Left colon (tissue), 2 donors: ENCODE measurements at regions not wholly inside any gene's neighbourhood (a gene's known extent, or its start where the extent isn't known, plus 50 kb on each side); places are given as distances from the start of the nearest gene placed in this dataset.
A peak's percentile ranks its signal among the peaks of the same experiment; 100 is the strongest.
"Not testable (repeated sequence)": the region's sequence is repeated elsewhere in the genome, so short reads cannot be mapped to it uniquely, and the experiment has no call there.

Source experiments
- ATAC-seq: fragments of 200-7000 bp; cut with Tn5 transposase; one replicate; pipeline ENCODE4 v1.9.1; 2020; ENCODE audit warnings: mild to moderate bottlenecking, moderate library complexity
- DNase-seq, 2 donors: peaks; one replicate each; pipeline ENCODE4 v3.0.0-alpha.2; 2020
- intact Hi-C, 2 donors: fragments of 100-400 bp; cut with DNase I in 1 of 2; cut with micrococcal nuclease in 1 of 2; formaldehyde crosslinking; loops; one replicate each; pipeline versions ENCODE4 v1.11.2 to v1.14.0; 2022; cut with DNase I, micrococcal nuclease
- donor health status: DM: no; HTN: no; CAD: no.
- donor health status: DM: yes; HTN: yes; CAD: no.

DNA sequence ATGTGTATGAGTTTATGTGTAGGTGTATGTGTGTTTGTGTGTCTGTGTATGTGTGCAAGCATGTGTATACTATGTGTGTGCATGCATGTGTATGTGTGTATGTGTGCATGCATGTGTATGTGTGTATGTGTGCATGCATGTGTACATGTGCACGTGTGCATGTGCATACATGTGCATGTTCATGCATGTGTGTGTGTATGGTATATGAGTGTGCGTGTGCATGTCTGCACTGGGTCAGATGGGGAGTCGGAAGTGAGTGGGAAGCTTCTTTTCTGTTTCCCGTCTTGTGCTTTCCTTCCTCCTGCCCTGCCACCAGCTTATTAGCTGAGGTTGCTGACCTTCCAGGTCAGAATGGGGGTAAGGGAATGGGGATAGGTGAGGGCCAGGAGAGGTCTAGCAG lies 174.7 kb downstream of the MAP2K4 start:
- no peak for DNase-seq
- intact Hi-C loops, result no loop called here
- ATAC-seq, result no peak

DNA sequence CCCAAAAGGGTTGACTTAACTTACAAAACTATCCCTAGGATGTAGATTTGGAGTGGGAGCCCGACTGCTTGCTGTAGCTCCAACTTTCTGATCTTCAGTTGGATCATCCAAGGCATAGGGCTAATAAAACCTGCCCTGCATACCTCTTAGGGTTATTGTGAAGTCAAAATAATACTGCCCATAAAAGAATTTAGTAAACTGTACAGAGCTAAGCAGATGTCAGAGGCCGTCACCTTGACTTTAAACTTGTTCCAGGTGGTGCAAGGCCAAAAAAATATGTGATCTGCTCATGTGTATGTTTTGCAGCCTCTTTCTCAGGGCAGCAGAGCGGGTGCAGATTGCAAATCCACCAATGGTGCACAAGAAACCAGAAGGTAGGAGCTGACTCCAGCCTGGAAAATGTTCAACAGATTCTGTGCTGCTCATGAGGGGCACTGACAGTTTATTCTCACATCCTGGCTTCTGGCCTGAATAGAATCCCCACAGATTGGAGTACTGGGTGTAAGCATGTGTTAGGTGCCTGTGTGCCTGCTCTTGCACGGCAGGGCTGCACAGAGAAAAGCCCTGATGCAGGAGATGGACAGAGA lies 180.7 kb downstream of the MAP2K4 start:
- no peak for ATAC-seq
- no peak for DNase-seq
- intact Hi-C loops, result no loop called here

DNA sequence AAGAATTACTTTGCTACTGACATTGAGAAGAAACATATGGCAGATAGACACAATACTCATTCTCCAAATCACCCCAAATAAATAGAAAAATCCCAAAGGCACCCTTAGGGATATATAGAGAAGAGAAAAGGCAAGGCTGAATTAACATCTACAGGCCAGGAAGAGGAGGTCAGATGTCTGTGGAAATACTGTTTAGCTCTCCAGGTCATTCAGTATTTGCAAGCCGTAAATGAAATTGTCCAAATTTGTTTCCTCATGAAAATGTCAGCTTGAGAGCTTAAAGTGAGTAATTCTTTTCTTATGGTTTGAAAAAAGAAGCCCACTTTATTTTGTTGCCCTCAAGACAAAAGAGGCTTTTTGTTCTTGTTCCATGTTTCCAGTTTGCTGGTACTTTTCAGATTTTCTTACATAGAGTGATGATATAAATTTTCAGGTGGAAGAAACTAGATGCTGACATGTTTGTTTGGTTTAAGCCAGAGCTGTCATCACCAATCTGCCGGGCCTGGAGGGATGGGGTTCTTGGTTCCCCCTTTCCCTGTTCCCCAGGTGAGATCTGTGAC lies 189.0 kb downstream of the MAP2K4 start:
- DNase-seq (no peak), ATAC-seq (no peak)
- intact Hi-C loops, result no loop called here

DNA sequence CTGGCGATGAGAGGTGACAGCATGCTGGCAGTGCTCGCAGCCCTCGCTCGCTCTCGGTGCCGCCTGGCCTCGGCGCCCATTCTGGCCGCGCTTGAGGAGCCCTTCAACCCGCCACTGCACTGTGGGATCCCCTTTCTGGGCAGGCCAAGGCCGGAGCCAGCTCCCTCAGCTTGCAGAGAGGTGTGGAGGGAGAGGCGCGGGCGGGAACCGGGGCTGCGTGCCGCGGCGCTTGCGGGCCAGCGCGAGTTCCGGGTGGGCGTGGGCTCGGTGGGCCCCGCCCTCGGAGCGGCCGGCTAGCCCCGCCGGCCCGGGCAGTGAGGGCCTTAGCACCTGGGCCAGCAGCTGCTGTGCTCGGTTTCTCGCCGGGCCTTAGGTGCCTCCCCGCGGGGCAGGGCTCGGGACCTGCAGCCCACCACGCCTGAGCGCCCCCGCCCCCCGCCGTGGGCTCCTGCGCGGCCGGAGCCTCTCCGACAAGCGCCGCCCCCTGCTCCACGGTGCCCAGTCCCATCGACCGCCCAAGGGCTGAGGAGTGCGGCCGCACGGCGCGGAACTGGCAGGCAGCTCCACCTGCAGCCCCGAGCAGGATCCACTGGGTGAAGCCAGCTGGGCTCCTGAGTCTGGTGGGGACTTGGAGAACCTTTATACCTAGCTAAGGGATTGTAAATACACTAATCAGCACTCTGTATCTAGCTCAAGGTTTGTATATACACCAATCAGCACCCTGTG lies 200.2 kb downstream of the MAP2K4 start:
- DNase-seq, ATAC-seq, intact Hi-C loops: not testable (repeated sequence)

DNA sequence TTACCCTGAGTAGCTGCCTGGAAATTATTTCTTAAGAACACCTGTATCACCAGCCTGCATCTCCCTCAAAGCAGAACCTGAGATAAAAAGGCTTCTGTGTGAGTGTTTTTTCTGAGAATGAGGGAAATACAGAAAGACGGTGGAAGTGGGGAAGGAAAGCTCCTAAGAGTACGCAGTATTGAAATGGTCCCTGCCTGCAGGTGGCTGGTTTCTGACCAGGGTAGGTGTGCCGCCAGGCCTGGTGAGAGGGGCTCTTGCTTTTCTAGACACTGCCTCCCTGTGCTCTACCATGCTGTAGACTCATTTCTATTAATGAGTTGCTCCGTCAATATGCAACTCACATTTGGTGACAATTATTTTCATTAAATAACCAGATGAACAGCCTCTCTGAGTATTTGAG lies 201.7 kb downstream of the MAP2K4 start:
- no peak for DNase-seq
- no peak for ATAC-seq
- intact Hi-C loops, result no loop called here

DNA sequence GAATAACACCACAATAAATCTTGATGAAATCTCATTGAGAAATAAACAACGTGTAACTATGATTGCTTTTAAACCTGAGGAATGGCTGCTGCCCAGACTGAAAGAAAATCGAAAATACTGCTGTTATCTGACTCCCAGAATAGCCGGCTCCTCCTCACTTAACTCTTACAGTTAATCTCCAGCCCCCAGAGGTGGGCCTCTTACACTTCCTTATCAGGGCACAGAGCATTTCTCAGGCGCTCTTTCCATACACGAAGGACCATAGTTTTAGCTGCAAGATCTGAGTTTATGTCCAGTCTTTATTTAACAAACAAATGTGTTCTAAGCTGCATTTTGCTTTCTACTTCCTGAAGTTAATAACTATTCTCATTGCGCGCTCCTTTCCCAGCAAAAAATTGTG lies 206.9 kb downstream of the MAP2K4 start:
- intact Hi-C loops, result no loop called here
- DNase-seq, result no peak

DNA sequence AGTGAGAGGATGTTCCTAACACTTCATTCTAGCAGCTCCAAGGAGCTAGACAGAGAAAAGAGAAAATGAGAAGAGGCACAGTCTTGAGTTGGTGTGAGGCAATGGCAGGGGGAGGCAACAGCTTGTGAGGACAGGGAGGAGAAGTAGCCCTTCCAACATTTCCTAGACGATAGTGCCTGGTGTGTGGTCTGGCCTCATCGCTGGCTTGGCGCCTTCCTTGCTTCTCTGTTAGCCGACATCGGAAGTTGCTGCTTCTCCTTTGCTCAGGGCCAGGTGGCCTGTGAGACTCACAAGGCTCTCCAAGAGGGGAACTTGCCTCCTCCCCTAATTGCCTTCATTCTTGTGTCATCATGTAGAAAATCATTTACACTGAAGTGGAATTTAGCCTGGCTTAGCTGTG lies 208.7 kb downstream of the MAP2K4 start:
- intact Hi-C loops, result no loop called here
- ATAC-seq, result no peak
- DNase-seq, result no peak

More for the DNA sequence above, 206.9 kb downstream of the MAP2K4 start:
- no peak for ATAC-seq

DNA sequence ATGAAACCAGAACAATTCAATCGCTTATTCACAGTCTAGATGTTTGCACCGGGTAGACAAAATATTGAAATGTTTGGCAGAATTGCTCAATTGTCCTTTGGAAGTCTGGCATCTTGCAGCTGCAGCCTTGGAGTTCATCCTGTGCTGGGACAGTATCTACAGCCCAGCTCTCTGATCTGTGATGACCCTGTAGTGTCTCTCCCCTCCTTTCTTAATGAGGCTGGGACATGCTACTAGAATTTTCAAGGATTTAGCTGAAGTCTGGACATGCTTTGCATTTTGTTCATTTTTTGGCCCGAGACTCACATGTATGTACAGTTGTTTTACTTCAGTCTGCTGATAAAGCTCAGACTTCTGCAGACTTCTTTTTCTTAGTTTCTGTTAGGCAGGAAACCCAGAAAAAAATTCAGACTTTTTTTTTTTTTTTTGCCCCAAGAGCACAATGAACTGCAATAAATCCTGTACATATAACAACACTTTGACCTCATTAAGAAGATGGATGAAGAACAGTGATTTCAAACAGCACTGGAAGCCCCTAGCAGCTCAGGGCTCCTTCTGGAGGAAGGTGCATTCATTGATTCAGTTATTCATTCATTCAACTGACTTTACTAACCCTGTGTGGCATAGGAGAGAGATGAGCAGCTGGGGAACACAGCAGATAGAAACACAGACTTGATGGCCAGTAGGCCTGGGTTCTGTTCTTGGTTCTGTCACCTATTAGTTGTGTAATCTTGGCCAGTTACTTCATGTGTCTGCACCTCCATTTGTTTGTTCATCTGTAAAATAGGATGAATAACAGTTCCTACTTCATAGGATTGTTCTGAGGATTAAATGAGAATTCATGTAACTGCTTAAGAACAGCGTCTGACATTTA lies 210.0 kb downstream of the MAP2K4 start:
- ATAC-seq (no peak), DNase-seq (no peak)
- intact Hi-C loops, result no loop called here

DNA sequence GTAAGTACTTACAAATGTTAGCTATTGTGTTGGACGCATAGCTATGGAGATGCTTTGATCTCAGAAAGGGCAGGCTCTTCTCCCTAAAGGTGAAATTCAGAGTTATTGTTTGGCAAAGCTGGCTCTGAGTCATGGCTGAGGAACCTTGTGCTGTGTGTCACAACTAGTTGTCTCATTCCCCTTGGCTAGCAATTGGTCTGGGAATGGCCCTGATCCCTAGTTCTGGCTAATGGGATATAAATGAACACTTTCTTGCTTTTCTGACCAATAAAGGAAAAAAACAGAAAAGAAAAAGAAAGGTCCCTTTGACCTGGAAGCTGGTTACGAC lies 210.6 kb downstream of the MAP2K4 start:
- intact Hi-C loops, result no loop called here
- ATAC-seq, result no peak
- peak in 1 of 2 donors; percentile 29 for DNase-seq

DNA sequence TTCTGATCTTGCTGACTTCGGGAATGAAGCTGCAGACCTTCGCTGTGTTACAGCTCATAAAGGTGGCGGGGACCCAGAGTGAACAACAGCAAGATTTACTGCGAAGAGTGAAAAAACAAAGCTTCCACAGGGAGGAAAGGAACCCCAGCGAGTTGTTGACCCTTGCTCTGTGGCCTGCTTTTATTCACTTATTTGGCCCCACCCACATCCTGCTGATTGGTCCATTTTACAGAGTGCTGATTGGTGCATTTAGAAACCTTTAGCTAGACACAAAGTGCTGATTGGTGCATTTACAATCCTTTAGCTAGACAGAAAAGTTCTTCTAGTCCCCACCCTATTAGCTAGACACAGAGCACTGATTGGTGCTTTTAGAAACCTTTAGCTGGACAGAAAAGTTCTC lies 218.3 kb downstream of the MAP2K4 start:
- DNase-seq, ATAC-seq, intact Hi-C loops: not testable (repeated sequence)

DNA sequence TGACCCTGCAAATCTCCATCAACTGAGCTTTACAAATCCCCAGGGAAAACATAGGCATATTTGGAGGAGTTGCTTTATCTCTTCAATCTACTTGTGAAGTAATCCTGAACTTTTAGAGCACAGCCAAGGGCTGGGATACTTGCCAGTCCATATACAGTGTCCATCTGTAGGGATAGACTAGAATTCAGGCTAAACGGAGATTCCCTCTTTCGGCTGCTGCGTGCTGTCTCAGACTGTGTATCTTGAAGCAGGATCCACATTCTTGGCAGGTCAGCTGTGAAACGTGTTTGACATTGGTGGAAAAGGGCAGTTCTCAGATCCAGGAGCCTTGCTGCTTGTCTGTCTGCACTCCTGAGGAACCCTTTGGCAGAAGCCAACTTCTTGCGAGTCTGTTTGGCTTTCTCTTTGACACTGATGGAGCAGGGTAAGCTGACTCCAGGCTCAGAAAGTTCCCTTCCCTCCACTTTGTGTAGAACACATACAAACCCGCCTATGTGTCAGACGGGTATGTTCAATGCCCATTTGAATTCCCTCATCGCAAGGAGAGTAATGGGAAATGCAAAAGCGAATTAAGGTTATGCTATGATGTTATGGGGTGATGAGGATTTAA lies 221.8 kb downstream of the MAP2K4 start:
- intact Hi-C loops, result no loop called here
- DNase-seq, result no peak
- no peak for ATAC-seq

DNA sequence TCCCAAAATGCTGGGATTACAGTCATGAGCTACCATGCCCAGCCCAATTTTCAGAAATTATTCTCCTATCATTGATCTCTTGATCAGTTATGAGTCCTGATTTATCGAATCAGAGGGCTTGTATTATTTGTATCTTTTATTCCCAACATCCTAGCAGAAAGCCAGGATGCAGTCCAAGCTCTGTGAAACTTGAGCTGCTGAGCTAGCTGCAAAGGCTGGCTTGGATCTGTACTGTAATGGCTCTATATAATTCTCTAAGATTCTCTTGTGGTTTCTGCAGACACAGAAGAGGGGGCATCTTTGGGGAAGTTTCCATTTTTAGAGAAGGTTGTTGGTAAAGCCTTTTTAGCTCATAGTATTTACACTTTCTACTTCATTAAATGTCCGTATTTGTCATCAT lies 227.1 kb downstream of the MAP2K4 start:
- intact Hi-C loops, result no loop called here
- ATAC-seq, result no peak
- no peak for DNase-seq

DNA sequence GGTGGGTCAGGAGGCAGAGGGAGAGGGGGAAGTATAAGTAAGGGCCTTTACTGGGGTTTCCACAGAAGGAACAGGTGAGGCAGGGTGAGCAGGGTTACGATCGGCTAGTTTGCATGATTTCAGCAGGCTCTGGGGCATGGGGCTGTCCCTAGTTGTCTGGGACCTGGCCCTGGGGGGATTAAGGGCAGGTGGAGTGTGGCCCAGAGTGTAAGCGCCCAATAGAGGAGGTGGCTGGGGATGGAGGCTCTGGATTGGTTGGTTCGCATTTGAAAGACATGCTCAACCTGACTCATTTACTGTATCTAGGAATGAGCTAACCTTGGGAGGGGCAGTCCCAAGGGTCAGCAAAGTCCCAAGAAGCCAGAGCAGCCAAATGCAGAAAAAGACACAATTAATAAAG lies 230.3 kb downstream of the MAP2K4 start:
- intact Hi-C loops, result loop anchor here in 1 of 2 donors (5.0 to 10.0 kb wide), 2 partner anchors 416 to 494 kb away; partner anchors contain the start of gene MYOCD
- DNase-seq, result no peak
- no peak for ATAC-seq

DNA sequence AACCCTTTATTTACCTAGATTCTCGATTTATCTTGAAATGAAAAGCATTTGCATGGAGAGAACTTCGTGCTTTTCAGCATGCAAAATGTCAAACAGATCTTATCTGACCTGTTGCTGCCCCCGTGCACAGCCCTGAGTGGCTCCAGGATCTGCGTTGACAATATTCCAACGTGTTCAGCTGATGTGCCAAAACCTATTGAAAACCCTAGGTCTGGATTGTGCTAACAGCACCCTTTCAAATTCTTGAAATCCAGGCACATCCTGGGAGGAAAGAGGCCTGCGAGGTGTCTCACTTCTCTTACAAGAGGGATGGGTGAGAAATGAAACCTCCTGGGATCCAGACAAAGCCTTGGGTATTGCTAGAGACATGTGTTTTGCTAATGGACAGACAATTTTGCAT lies 231.8 kb downstream of the MAP2K4 start:
- intact Hi-C loops, result loop anchor here in 1 of 2 donors (5.0 to 10.0 kb wide), 2 partner anchors 415 to 492 kb away; partner anchors contain the start of gene MYOCD
- DNase-seq, result no peak
- ATAC-seq, result no peak

DNA sequence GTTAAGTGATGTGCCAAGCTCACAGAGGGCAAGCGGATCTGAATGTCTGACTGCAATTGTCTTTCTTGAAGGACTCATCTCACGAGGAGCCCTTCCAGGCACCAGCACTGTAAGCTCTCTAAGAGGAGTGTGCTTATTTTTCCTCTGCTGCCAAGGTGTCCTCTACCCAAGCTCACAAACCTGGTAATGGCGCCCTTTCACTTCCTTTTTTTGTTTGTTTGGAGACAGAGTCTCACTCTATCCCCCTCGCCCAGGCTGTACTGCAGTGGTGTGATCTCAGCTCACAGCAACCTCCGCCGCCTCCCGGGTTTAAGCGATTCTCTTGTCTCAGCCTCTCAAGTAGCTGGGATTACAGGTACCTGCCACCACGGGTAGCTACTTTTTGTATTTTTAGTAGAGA lies 233.8 kb downstream of the MAP2K4 start:
- intact Hi-C loops, result loop anchor here in 1 of 2 donors (5.0 to 10.0 kb wide), 2 partner anchors 413 to 490 kb away; partner anchors contain the start of gene MYOCD
- DNase-seq (no peak), ATAC-seq (no peak)

DNA sequence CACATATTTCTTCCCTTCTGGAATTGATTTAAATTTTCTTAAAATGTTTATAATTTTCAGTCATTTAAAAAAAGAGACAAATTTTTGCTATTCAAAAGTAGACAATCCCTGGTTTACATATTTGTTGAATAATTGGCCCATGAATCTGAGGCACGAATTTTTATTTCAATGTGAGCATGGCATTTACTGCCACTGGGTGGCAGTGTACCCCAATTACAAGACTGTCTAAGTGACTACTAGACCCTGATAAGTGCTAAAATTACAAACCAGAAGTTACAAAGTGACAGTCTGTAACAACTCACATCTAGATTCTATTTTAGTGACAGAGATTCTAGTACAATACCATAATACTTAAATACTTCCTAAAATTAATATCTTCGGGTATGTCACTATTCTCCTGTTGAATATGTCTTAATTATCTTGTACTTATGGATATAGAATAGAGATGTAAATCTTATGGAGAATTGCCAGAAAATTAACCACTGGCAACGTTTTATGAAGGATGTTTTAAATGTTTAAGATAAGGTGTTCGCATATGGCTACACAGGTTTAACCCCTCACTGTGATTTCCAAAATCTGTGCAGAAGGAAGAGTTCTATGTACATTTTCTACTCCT lies 235.8 kb downstream of the MAP2K4 start:
- ATAC-seq (peak; percentile 24), DNase-seq (peak in 1 of 2 donors; percentile 35)
- intact Hi-C loops, result loop anchor here in 1 of 2 donors (10.0 kb wide), 1 partner anchor 488 kb away; no protein-coding TSS in a partner anchor

DNA sequence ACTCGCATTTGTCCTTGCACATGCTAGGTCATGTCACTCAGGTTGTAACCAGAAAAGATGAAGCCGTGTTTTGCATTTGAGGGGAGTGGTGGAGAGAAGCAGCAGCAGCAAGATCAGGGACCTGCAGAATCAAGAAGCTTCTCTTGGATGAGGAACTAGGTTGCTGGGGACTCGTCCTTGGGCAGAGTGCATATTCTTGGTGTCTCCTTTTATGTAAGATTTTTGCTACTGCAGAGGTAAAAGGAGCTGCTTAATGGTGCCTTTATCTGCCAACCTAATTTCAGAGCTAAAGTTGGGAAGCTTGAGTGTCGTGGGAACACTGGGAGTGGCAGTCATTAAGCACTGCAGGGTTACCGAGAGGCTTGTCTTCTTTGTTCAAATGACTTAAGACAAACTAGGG lies 236.5 kb downstream of the MAP2K4 start:
- intact Hi-C loops, result loop anchor here in 1 of 2 donors (10.0 kb wide), 1 partner anchor 488 kb away; no protein-coding TSS in a partner anchor
- no peak for ATAC-seq
- DNase-seq, result no peak

DNA sequence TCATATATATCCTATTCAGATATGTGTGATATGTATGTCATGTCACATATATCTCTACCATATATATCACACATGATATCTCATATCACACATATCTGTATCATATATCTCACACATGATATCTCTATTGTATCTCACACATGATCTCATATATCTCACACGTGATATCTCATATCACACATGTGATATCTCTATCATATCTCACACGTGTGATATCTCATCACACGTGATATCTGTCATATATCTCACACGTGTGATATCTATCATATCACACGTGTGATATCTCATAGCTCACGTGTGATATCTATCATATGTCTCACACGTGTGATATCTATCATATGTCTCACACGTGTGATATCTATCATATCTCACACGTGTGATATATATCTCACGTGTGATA lies 240.7 kb downstream of the MAP2K4 start:
- DNase-seq (no peak), ATAC-seq (no peak)
- intact Hi-C loops, result no loop called here
